OCI-M1 (cell line): ENCODE measurements at regions not wholly inside any gene's neighbourhood (a gene's known extent, or its start where the extent isn't known, plus 50 kb on each side); places are given as distances from the start of the nearest gene placed in this dataset.
"Not testable (repeated sequence)": the region's sequence is repeated elsewhere in the genome, so short reads cannot be mapped to it uniquely, and the experiment has no call there.

Experiments
- DNase-seq: peaks from one replicate; lab custom pipeline; 2025; lab: John Stamatoyannopoulos, UW

DNA sequence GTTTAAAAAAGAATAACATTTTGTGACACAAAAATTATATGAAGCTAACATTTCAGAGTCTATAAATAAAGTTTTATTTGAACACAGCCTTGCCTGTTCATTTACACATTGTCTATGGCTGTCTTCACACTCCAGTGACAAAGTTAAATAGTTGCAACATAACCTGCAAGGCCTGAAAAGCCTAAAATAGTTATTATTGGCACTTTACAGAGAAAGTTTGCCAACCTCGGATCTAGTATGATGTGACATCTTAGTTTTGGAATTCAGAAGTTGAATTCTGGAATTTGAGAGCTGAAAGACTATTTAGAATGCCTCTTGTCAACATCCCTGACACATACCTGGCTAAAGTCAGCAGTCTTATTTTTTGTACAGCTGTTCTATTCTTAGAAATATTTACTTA lies 68.3 kb downstream of the DYRK2 start:
- DNase-seq = no peak

GRCh38 chr12:67719303-67719702 lies 70.8 kb downstream of the DYRK2 start:
- DNase-seq = not testable (repeated sequence)

GRCh38 chr12:67720351-67720856 lies 71.9 kb downstream of the DYRK2 start:
- peak; percentile 70 for DNase-seq

GRCh38 chr12:67721248-67721647 lies 72.7 kb downstream of the DYRK2 start:
- DNase-seq = no peak

DNA sequence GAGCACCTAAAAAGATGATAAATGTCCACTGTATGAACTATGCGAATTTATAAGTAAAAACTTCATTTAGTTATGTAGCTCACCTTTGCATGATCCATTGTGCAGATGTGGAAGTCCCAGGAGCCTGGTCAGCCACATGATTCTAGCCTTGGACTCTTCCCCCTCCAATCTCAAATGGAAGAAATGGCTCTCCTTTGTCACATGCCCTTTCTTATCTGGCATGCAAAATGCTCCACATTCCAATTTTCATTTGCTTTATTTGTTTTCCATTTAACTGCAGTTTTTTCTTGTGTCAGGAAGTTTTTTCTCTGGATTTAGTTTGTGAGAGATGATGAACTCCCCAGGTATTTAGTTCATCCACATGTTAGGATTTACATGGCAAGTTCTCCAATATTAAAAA lies 73.8 kb downstream of the DYRK2 start:
- DNase-seq = no peak

GRCh38 chr12:67726868-67727267 lies 78.3 kb downstream of the DYRK2 start:
- DNase-seq = no peak

DNA sequence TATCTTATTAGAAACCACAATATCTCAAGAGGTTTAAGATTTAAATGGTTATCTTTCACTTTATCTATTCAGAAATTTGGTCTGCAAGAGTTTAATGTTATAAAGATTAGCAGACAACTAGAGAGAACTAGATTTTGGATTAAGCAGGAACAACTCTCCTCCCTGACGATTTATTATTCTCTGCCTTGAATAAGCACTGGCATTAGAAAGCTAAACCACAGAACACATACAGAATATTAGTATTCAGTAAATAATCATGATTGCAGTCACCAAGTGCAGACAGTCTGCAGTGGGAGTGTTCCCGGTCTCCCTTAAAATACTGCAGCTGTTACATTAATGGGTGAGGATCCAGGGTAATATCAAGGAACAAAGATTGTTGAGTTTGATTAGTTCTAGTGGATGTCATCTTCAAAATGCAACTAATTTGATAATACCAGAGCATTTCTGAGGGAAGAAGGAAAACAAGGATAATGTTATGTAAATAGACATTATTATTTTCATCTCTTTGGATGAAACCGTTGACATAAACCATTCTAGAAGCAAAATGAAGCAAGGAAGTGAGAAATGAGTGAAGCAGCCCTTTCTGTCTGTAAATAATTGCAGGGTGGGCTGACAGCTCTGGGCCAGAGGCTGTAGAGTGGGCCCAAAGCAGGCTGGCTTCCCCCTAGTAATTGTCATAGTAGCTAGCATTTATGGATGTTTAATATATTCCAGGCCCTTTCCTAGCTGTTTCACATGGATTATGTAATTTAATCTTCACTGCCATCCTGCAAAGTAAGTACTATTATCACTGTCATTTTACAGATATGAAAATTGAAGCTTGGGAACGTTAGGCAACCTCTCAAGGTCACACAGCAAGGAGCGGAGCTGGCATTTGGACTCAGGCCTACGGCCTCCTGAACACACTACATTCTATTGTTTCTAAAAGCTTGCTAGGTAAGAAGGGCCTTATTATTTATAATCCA lies 79.4 kb downstream of the DYRK2 start:
- no peak for DNase-seq

DNA sequence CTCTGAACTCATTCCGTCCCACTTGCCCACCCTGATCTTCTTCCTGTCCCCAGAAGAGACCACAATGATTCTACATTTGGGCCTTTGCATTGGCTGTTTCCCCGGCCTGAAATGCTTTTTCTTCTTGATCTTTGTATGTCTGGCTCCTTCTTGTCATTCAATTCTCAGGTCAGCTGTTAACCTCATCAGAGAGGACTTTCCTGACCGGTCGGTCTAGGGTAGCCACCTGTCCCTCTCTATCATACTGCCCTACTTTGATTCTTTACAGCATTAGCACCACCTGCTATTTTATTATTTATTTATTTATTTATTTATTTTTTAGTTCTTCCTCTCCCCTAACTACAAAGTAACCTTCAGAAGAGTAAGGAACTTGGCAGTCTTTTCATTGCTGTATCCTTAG lies 84.3 kb downstream of the DYRK2 start:
- no peak for DNase-seq

DNA sequence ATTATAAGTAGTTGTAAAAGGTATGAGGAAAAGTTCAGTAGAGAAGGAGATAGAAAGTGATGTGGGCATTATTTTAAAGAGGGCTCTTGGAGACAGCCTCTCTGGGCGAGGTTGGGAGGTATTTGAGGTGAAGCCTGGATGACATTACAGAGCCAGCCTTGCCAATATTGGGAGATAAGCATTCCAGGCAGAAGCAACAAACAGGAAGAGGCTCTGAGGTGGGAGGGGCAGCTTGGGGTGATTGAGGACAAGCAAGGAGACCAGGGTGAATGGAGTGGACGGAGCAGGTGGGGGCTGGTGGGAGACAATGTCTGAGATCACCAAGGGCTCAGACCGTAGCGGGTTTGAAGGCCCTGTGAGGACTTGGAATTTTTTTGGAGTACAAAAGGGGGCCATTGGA lies 87.3 kb downstream of the DYRK2 start:
- no peak for DNase-seq

GRCh38 chr12:67740711-67741110 lies 92.2 kb downstream of the DYRK2 start:
- DNase-seq = no peak

DNA sequence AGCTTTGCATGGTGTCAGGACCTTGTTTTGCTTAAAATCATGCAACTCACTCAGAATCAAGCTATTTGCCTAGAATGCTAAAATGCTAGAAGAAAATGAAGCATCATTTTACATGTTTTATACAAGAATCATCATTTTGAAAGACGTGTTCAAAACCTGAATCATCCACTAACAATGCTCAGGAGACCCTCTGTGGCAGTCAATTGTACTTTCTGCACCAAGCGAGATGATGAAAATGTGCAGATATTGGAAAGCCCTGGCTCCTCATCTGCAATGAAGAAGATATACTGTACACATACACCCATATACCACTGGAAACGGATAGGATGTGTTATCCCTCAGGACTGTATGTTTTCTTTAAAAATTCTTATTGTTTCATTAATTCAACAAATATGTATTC lies 92.7 kb downstream of the DYRK2 start:
- no peak for DNase-seq

GRCh38 chr12:67742461-67742860 lies 93.9 kb downstream of the DYRK2 start:
- DNase-seq = no peak

- no peak for DNase-seq
These were observed 99.6 kb downstream of the DYRK2 start for GRCh38 chr12:67747869-67748742.

DNA sequence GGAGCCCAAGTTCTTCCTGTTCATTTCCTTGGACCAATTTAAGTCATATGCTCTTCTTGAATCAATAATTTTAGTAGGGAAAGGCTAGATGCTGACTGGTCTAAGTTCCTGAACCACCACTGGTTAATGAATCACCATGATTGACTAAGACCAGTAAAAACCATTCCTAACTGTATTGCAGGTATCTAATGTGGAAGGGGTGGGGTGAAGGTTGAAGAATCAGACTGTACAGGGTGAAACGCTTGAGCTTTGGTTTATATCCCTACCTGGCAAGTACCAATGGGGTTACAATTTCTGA lies 100.1 kb downstream of the DYRK2 start:
- DNase-seq = no peak

DNA sequence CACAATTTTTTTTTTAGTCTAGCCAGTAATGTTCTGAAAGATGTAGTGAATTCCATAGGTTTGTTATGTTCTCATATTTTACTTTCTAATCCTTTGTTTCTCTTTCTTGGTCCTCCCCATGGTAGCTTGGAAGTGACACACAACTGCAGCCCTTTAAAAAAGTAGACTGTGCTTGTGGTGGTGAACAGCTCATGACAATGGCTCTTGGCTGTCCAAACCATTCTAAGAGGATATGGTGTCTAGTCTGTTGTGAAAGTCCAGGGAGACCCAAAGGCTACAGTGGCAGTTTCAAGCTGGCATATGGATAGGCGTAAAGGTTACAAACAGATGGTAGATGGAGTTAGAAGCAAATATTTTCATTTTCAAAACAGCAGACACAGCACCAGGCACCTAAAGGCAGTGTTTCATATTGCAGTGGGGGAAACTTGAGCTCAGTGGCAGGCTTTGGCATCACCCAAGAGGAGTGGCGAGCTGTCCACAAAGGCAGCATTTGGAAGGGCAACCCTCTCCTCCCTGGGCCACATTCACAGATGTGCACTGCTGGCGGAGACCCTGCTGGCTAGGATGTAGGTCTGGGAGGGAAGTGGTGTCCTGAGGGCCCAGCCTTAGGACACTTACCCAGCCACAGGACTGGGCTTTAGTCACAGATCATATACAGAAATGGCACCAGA lies 102.1 kb downstream of the DYRK2 start:
- no peak for DNase-seq

DNA sequence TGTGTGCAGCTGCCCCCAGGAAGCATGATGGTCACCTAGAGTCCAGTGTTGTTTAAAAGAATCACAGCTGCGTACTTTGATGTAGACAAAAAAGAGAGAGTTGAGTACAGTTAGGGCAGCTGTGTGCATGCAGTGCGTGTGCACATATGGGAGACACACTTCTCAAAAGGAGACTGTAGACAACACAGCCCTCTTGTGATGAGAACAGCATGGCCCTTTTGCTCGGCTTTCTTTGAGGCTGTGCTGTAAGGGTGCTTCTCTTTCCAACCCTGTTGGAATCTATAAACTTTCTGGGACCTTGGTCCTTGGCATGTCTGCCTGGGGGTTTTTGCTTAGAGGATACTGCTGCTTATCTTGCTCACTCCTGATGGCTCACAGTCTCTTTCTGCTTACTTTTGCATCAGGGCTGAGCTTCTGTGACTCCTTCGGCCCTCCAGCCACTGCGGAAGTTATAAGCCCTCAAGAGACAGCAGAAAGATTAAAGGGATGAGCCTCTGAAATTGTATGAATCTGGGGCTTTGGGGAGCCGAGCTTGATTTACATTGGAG lies 102.9 kb downstream of the DYRK2 start:
- DNase-seq = no peak

GRCh38 chr12:67752226-67752732 lies 103.7 kb downstream of the DYRK2 start:
- DNase-seq = no peak

GRCh38 chr12:67754933-67755697 lies 106.6 kb downstream of the DYRK2 start:
- no peak for DNase-seq

DNA sequence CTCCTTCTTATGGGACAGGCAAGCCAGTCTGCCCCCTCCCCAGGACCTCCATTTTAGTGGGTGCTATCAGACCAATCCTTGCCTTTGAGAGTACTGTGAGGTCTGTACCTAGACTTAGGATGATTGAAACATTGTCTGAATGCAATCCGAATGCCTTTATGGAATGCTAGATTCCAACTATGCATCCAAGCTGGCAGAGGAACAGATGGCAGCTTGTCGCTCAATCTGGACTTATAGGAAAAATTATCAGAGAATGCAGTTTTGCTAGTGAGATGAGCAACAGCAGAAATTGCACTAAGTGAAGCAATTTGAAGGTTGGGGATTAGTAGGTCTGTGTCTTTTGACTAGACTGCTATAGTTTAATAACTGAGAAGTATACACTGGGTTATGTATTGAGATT lies 109.1 kb downstream of the DYRK2 start:
- no peak for DNase-seq

DNA sequence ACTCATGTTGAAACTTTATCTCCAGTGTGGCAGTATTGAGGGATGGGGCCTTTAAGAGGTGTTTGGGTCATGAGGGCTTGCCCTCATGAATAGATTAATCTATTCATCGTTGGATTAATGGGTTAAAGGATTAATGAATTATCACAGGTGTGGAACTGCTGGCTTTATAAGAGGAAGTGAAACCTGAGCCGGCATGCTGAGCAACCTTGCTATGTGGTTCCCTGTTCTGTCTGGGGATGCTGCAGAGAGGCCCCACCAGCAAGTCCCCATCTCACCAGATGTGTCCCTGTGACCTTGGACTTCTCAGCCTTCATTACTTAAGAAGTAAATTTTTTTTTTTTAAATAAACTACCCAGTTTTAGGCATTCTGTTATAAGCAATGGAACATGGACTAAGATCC lies 109.6 kb downstream of the DYRK2 start:
- no peak for DNase-seq

GRCh38 chr12:67758521-67758920 lies 110.0 kb downstream of the DYRK2 start:
- DNase-seq = no peak
